Right renal cortex interstitium (tissue), 3 donors: ENCODE measurements at regions not wholly inside any gene's neighbourhood (a gene's known extent, or its start where the extent isn't known, plus 50 kb on each side); places are given as distances from the start of the nearest gene placed in this dataset.
A peak's percentile ranks its signal among the peaks of the same experiment; 100 is the strongest.
"Not testable (repeated sequence)": the region's sequence is repeated elsewhere in the genome, so short reads cannot be mapped to it uniquely, and the experiment has no call there.

Experiments
- DNase-seq, 3 donors: peaks; one replicate each; pipeline ENCODE4 v3.0.0-alpha.2; 2013; ENCODE audit warnings: low read depth in 3 of 3, low spot score in 2 of 3

DNA sequence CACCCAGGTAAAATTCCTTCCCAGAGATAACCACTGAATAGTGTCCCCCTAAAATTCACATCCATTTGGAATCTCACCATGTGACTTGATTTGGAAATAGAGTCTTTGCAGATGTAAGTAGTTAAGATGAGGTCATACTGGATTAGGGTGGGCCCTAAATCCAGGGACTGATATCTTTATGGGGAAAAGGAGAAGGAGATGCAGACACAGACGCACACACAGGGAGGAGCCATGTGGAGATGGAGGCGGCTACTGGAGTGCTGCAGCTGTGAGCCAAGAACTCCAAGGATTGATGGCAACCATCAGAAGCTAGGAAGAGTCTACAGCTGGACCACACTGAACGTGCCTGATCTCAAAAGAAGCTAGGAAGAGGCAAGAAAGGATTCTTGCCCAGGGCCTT is 96.6 kb upstream of the SRD5A3 start:
- DNase-seq, result no peak

DNA sequence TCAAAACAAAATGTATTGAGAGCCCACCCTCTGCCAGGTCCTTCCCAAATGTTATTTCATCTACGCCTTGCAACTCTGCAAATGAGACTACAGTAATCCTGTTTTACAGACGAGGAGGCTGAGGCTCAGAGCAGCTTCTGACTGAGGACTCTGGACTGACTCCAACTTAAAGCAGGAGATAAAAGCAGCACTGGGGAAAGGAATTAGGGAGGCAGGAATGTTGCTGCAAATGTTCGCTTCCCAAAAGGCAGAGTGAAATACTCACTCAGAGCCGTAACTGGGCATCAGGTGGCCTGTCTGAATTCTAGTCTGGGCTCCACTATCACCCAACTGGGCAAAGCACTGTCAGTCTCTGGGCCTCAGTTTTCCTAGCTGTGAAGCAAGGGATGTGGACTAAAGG is 94.7 kb upstream of the SRD5A3 start:
- DNase-seq, result no peak

DNA sequence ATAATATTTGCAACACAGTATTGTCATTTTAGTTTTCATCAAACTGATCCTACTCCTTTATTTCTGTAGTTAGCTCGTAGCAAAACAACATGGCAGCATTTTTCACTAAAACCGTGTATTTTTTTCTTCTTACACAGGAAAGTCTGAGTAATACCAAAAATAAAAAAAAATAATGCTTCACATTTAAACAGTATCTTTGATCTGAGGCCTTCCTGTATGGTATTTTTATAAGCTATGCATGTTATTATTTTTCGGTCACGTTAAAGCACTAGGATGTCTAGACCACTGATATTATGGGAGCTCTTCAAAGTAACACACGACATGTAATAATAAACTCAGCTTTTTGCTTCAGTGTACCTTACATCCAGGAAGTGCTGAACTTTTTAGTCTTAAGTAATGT is 94.1 kb upstream of the SRD5A3 start:
- DNase-seq, result no peak

DNA sequence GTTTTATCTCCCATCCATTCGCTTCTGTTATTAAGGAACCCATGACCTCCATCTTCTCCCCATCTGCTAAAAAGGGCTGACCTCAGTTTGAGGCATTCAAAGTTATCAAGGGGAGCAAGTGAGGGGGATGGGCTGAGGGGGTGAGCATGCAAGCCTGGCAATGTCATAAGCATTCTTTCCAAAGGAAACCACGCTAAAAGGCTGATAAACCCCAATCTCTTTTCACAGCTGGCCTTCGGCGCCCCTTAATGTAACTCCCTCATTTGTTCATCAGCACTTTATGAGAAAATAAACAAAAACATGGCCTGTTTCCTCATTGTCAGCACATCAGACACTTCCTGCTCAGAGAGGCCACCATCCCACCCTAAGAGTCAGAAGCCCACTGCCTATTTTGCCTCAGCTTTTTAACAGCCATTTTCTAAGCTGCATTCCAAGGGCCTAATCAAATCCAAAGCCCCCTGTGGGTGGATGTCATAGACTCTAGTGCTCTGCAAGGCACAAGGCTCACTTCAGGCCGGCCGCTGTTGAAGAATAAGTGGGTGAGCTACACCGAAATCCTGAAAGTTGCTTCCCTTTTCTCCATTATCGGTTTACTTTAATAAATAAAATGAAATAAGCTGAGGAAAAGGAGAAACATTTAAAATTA is 92.0 kb upstream of the SRD5A3 start:
- no peak for DNase-seq

DNA sequence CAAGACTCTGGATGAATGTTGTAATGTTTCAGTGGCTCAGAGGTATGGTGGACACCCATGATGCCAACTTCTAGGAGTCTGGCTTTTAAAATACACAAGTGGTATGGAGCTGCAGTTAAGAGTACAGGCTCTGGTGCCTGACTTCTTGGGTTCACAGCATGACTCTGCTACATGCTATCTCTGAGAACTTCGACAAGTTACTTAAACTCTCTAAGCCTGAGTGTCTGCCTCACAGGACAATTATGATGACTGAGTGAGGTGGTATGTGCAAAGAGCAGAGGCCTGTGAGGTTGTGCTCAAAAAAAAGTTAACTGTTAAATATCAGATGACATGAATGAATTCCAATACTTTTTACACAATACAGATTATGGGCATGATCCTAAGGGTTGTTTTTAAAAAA is 90.9 kb upstream of the SRD5A3 start:
- no peak for DNase-seq

DNA sequence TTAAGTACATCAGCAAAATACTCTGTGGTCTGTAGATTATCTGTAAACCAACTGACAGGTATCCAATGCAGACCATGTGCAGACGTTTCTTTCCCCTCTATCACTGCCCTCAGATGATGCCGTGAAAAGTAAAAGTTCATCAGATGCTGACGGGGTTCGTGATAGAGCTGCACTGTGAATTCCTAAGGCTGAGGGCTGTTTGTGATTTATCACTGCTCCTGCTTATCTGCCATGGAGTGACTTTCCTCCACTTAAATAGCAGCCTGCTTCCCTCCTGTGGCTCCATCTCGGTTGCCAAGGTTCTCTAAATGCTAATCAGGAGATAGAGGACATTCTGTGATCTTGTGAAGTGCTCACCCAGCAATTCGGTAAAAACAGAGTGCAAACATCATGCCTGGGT is 89.3 kb upstream of the SRD5A3 start:
- DNase-seq, result no peak

DNA sequence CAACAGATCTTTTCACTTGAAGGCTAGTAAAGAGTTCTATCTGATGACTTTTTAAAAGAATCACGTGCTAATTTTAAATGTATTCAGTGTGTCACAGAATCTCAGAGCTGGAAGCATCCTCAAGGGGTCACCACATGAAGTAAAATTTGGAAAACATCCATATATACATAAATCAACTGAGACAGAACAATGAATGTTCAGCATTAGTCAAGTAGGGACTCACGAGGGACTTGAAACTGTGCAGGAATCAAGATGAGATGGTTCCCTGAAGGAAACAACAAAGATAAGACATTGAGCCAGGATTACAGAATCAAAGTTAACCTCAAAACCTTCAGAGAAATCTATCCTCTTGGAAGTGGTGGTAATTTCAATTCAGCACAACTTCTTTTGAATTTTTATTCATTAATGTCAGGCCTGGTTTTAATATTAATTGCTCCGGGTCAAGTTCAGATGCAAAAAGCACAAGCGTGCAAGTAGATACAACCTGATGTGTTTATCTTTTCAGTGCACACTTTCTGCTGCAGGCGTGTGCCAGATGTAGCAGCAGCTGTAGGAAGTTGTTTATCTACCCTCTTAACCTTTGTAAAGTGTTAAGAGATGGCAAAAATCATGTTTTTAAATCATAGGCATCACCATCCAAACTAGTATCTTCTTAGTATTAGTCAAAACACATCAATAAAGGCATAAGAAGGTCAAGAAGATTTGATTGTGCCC is 87.7 kb upstream of the SRD5A3 start:
- DNase-seq, result peak in 1 of 3 donors; percentile 8

DNA sequence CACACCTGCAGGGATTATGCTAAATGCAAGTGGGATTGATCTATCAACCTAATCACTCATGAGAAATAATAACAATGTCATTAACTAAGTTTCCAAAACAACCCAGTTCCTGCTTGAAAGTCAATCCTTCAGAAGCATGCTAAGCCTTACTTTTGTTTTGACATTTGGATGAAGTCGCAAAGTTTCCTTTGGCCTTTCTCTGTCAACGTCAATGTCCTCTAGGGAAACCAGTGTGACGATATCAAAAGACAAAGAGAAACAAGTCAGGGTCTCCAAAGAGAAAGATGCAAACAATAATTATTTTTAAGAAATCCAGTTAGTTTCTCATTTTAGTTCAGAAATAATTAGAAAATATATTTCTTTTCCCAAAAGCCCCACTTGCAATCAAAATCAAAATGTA is 86.7 kb upstream of the SRD5A3 start:
- no peak for DNase-seq

DNA sequence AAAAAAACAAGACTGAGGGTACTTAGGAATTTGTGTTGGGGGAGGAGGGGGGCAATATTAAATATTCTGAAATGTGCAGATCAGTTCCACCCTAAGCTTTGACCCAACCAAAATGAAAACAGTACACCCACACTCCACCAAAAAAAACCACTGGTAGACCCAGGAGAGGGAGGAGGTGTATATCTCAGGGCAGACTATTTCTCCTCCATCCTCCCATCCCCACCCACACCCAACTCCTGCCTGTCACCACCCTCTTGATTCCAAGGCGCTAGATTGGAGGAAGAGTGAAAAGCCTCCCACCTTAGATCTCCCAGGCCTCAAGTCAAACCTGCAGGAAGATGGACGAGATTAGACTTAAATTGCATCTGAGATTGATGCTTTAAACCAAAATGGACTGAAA is 76.6 kb upstream of the SRD5A3 start:
- no peak for DNase-seq

DNA sequence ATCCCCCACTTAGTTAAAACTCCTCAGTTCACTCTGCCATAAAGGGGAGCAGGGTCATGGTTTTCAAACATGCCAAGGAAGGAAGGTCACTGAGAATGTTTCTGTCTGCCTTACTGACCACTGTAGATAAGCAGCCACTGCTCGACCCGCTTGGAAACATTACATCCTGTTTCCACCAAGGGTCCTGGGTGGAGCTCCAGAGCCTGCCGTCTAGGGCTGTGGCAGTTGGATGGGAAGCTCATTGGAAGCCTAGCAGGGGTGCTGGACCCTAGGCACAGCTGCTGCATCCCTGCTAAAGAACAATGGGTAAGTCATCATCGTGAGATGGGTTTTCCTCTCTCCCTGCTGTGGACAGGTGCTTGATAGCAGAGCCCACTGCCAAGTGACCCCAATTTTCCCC is 76.0 kb upstream of the SRD5A3 start:
- no peak for DNase-seq

DNA sequence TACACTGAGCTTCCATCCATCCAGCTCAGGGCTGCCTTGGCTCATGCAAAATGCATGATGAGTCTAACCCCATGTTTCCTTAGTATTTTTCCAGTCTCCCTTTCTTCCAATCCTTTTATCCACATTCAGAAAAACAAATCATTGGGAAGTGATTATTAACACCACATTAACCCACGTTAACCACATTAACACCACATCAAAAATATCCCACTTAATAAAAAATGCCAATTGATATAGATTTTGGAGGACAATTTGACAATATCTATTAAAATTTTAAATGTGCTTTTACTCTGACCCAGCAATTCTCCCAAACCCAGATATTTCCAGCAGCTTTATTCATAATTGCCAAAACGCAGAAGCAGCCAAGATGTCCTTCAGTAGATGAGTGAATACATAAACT is 75.6 kb upstream of the SRD5A3 start:
- DNase-seq, result no peak

DNA sequence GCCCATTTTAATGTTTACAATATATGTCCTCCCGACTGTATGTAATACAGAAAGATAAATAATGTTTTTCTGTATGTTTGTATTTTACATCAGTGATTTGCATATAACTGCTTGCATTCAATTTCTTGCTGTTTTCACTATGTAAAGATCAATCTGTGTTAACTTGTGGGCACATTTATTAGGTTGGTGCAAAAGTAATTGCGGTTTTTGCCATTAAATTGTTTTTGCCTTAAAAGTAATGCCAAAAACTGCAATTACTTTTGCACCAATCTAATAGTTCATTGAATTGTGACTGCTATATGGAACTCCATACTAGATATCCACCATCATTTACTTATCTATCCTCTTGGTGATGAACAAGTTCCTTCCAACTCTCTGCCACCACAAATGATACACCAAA is 73.9 kb upstream of the SRD5A3 start:
- DNase-seq, result no peak

DNA sequence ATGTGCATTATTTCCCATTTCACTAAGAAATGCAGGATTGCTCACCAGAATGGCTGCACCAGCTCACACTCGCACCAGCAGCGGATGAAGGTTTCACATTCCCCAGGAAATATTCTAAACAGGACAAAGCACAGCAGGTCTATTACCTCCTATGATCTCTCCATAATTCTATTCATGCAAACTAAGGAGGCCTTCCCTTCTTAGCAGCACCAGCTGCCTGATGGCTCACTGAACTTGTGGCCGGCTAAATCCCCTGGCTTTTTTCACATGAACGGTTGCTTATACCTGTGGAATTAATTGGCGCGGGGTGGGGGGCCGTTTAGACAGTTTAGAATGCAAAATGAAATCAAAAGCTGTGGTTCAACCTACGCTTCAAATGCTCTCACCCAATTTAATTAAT is 73.5 kb upstream of the SRD5A3 start:
- no peak for DNase-seq

DNA sequence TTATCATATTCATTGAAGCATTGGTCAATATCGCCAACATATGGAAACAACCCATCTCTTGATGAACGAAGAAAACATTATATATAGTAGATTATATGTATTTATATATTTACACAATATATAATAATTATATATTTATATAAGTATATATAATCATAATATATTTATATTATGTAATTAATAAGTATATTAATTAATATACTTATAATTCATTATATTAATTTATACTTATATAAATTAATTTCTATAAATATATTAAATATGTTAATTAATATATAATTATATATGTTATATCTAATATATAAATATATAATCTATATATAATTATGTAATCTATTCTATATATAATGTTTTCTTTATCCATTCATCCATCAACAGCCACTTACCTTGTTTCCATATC is 69.0 kb upstream of the SRD5A3 start:
- no peak for DNase-seq

DNA sequence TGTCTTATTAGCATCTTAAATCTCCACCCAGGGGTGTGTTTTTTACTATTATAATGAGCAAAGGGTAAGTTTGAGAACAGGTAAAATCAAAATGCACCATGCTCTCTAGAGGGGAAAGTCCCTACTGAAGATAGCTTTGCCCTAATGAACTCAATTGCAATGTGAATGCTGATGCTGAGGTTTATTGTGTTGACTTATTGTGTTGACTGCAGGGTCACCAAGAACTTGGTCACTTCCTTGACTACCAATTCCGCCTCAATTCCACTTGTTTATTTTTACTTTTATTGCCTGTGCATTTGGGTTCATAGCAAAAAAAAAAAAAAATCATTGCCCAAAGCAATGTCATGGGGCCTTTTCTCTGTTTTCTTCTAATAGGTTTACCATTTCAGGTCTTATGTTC is 67.7 kb upstream of the SRD5A3 start:
- no peak for DNase-seq

DNA sequence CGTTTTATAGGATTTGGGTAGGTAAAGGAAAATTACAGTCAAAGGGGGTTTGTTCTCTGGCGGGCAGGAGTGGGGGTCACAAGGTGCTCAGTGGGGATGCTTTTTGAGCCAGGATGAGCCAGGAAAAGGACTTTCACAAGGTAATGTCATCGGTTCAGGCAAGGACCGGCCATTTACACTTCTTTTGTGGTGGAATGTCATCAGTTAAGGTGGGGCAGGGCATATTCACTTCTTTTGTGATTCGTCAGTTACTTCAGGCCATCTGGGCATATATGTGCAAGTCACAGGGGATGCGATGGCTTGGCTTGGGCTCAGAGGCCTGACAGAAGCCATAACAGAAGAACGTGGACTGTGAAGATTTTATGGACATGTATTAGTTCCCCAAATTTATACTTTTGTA is 65.6 kb upstream of the SRD5A3 start:
- DNase-seq, result not testable (repeated sequence)

DNA sequence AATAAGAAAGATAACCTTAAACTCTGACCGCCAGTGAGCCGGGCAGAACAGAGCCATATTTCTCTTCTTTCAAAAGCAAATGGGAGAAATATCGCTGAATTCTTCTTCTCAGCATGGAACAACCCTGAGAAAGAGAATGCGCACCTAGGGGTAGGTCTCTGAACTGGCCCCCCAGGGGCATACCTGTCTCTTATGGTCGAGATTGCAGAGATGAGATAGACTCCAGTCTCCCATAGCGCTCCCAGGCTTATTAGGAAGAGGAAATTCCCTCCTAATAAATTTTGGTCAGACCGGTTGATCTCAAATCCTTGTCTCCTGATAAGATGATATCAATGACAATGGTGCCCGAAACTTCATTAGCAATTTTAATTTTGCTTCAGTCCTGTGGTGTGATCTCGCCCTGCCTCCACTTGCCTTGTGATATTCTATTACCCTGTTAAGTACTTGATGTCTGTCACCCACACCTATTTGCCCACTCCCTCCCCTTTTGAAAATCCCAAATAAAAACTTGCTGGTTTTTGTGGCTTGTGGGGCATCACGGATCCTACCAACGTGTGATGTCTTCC is 64.8 kb upstream of the SRD5A3 start:
- not testable (repeated sequence) for DNase-seq

DNA sequence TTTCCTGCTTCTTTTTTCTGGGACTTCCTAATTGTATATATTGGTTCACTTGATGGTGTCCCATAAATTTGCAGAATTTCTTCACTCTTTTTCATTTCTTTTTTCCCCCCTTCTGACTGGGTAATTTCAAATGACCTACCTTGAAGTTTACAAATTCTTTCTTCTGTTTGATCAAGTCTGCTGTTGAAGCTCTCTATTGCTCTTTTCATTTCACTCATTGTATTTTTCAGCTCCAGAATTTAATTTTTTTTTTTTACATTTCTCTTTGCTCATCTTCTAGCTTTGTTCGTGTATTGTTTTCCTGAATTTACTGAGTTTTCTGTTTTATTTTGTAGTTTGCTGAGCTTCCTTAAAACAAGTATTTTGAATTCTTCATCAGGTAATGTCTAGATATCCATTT is 61.7 kb upstream of the SRD5A3 start:
- no peak for DNase-seq

DNA sequence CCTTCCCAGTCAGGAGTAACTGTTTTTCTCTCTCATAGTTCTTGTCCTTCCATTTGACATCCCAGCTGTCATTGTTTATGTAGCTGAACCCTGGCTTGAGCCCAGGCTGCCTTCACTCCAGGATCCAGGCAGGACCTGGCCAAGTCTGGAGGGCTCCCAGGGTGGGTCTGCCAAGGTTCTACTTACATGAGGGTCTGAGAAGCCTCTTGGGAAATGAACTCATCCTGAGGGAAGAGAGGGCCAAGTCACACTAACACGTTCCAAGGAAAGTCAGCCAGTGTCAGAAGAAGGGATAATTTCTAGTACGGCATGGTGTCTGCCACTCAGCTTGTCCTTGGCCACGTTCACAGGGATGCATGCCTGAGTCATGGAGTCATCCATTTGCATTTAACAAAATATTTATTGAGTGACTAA is 54.8 kb upstream of the SRD5A3 start:
- DNase-seq, result no peak

DNA sequence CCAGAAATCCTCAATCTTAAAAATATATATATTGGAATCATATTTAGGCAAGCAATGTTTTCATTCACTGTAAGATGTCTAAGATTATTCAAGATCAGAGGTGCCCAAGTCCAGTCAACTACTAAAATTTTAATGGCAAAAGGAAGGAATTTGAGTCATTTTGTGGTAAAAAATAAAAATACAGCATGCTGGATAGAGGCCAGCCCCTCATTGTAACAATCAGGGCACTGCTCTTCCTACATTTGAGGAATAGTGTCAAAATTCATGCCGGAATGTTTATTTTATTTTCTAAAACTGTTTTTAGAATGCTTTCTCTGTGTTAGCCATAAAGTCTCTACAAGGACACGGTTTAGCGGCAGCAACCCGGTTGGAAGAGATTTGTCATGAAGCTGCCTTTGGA is 49.9 kb upstream of the SRD5A3 start:
- DNase-seq, result no peak
